HepG2 (cell line): ENCODE measurements at regions not wholly inside any gene's neighbourhood (a gene's known extent, or its start where the extent isn't known, plus 50 kb on each side); places are given as distances from the start of the nearest gene placed in this dataset.

Experiments used
- IKZF1 ChIP-seq: fragments of 450-650 bp; IDR thresholded peaks from 2 replicates; pipeline ENCODE4 v1.7.1; 2016
- KMT2A ChIP-seq: sonication (generic); formaldehyde crosslinking; IDR thresholded peaks from 2 replicates; pipeline ENCODE4 v1.4.0; 2020; ENCODE audit warnings: missing genetic modification reagents
- NCOA1 ChIP-seq: sonication (generic); formaldehyde crosslinking; IDR thresholded peaks from 2 replicates; pipeline ENCODE4 v1.9.0; 2021; ENCODE audit warnings: missing genetic modification reagents
- POLR2A ChIP-seq, 2 experiments: IDR thresholded peaks; 2 replicates each; pipeline ENCODE4 v1.6.1; 2011; ENCODE audit warnings: low read depth in 2 of 2, low read length in 2 of 2, mild to moderate bottlenecking in 1 of 2, moderate library complexity in 1 of 2; ENCODE audit not compliant: insufficient read depth in 1 of 2
- SNAPC5 ChIP-seq: sonication (generic); formaldehyde crosslinking; IDR thresholded peaks from 2 replicates; pipeline ENCODE4 v1.8.1; 2023; ENCODE audit warnings: mild to moderate bottlenecking, missing genetic modification reagents, borderline replicate concordance
- TF ChIP-seq, protein P1 (sequence below): IDR thresholded peaks from 2 replicates; pipeline ENCODE4 v1.6.1; 2016
- TF ChIP-seq, protein P2 (sequence below): sonication (generic); formaldehyde crosslinking; IDR thresholded peaks from 2 replicates; pipeline ENCODE4 v1.4.0; 2020; ENCODE audit warnings: mild to moderate bottlenecking, missing genetic modification reagents
- TF ChIP-seq, protein P3 (sequence below): sonication (generic); formaldehyde crosslinking; IDR thresholded peaks from 2 replicates; pipeline ENCODE4 v1.5.0; 2020; ENCODE audit warnings: mild to moderate bottlenecking, missing genetic modification reagents, moderate library complexity

- TF ChIP-seq, protein P1, sequence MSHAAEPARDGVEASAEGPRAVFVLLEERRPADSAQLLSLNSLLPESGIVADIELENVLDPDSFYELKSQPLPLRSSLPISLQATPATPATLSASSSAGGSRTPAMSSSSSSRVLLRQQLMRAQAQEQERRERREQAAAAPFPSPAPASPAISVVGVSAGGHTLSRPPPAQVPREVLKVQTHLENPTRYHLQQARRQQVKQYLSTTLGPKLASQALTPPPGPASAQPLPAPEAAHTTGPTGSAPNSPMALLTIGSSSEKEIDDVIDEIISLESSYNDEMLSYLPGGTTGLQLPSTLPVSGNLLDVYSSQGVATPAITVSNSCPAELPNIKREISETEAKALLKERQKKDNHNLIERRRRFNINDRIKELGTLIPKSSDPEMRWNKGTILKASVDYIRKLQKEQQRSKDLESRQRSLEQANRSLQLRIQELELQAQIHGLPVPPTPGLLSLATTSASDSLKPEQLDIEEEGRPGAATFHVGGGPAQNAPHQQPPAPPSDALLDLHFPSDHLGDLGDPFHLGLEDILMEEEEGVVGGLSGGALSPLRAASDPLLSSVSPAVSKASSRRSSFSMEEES: no peak
- TF ChIP-seq KMT2A (CRISPR knock-in tag) (no peak), NCOA1 (CRISPR knock-in tag) (no peak), POLR2A (IDR thresholded peaks at IDR 0.05; ENCODE audit: insufficient read depth in 1 of 2, low read depth in 2 of 2, low read length in 2 of 2) (no peak), IKZF1 (no peak), SNAPC5 (no peak)
- TF ChIP-seq, protein P2, sequence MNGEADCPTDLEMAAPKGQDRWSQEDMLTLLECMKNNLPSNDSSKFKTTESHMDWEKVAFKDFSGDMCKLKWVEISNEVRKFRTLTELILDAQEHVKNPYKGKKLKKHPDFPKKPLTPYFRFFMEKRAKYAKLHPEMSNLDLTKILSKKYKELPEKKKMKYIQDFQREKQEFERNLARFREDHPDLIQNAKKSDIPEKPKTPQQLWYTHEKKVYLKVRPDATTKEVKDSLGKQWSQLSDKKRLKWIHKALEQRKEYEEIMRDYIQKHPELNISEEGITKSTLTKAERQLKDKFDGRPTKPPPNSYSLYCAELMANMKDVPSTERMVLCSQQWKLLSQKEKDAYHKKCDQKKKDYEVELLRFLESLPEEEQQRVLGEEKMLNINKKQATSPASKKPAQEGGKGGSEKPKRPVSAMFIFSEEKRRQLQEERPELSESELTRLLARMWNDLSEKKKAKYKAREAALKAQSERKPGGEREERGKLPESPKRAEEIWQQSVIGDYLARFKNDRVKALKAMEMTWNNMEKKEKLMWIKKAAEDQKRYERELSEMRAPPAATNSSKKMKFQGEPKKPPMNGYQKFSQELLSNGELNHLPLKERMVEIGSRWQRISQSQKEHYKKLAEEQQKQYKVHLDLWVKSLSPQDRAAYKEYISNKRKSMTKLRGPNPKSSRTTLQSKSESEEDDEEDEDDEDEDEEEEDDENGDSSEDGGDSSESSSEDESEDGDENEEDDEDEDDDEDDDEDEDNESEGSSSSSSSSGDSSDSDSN (CRISPR knock-in tag): no peak
- TF ChIP-seq, protein P3, sequence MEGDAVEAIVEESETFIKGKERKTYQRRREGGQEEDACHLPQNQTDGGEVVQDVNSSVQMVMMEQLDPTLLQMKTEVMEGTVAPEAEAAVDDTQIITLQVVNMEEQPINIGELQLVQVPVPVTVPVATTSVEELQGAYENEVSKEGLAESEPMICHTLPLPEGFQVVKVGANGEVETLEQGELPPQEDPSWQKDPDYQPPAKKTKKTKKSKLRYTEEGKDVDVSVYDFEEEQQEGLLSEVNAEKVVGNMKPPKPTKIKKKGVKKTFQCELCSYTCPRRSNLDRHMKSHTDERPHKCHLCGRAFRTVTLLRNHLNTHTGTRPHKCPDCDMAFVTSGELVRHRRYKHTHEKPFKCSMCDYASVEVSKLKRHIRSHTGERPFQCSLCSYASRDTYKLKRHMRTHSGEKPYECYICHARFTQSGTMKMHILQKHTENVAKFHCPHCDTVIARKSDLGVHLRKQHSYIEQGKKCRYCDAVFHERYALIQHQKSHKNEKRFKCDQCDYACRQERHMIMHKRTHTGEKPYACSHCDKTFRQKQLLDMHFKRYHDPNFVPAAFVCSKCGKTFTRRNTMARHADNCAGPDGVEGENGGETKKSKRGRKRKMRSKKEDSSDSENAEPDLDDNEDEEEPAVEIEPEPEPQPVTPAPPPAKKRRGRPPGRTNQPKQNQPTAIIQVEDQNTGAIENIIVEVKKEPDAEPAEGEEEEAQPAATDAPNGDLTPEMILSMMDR (CRISPR knock-in tag): no peak
These were observed 96.4 kb upstream of the FOXC1 start for GRCh38 chr6:1513215-1513780.
